ENCODE measurements at regions not wholly inside any gene's neighbourhood (a gene's known extent, or its start where the extent isn't known, plus 50 kb on each side); places are given as distances from the start of the nearest gene placed in this dataset.
"Not testable (repeated sequence)": the region's sequence is repeated elsewhere in the genome, so short reads cannot be mapped to it uniquely, and the experiment has no call there.

DNA sequence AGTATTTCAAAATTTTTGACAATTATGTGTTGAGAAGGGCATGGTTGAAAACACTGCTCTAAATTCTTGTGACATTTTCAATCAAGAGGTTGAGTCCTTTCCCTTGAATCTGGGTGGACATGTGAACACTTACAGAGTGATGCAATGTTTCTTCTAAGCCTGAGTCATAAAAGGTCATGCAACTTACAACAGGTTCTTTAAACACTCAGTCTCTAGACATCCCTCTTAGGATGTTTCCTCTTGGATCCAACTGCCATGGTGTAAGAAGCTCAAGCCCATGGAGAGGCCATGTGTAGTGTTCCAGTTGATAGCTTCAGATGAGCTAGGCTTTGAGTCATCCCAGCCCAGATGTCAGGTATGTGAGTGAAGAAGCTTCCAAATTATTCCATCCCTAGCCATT is 232.2 kb upstream of the MAOA start:
- DNase-seq = no peak

DNA sequence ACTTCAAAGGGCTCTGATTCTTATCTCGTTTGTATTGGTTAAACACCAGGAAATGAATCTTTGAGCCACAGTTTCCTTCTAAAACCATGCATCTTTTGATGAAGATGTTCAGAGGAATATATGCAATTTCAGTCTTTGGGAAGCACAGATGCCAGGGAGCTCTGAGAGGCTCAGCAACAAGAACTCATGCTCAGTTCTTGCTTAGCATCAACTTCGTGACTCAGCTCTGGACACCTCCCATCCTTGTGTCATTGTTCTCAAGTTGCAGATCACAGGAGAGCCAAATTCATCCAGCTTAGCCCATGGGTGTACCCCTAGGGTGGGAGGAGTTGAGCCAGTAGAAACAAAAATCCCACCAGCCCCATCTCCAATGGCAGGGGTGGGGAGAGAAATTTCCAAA is 219.6 kb upstream of the MAOA start:
- DNase-seq = no peak

DNA sequence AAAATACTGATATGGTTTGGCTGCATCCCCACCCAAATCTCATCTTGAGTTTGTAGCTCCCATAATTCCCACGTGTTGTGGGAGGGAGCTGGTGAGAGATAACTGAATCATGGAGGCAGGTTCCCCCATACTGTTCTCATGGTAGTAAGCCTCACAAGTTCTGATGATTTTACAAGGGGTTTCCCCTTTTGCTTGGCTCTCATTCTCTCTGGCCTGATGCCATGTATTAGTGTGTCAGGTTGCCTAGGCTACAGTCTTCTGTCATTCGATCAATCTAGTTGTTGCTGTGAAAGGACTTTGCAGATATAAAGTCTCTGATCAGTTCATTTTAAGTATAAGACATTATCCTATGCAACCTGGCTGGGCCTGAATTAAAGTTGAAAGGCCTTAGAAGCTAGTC is 209.3 kb upstream of the MAOA start:
- no peak for DNase-seq

DNA sequence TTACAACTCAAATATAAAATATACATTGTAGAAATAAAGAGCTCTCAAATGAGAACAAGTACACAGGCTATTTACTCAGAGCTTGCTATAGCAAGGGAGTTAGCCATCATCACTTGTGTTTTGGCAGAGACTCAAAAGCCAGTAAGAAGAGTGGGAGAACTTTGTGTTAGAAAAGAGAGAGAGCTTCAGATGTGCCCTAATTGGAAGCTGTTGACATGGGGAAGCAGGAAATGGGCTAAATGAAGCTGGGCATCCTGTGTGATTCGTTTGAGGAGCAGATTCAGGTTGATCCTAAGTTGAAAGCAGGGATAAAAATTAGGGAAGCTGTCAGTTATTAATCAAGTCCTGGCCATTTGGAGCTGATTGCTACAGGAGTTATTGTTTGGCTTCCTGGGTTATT is 207.4 kb upstream of the MAOA start:
- no peak for DNase-seq

DNA sequence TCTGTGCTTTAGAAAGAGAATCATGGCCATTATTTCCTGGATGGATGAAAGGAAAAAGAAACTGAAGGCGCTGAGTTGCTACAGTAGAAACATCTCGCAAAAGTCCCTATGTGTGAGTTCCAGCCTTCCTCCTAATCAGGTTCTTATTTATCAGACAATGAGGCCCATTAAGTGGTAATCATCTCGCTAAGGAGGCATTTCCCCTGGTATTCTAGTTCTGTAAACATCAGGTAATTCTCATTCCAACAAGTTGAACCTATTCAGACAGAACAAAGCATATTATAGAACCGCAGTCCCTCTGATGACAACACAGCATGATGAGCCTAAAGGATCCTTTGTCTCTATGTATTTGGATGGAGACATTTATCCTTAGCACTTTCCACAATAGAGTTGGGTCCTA is 205.7 kb upstream of the MAOA start:
- DNase-seq = no peak

DNA sequence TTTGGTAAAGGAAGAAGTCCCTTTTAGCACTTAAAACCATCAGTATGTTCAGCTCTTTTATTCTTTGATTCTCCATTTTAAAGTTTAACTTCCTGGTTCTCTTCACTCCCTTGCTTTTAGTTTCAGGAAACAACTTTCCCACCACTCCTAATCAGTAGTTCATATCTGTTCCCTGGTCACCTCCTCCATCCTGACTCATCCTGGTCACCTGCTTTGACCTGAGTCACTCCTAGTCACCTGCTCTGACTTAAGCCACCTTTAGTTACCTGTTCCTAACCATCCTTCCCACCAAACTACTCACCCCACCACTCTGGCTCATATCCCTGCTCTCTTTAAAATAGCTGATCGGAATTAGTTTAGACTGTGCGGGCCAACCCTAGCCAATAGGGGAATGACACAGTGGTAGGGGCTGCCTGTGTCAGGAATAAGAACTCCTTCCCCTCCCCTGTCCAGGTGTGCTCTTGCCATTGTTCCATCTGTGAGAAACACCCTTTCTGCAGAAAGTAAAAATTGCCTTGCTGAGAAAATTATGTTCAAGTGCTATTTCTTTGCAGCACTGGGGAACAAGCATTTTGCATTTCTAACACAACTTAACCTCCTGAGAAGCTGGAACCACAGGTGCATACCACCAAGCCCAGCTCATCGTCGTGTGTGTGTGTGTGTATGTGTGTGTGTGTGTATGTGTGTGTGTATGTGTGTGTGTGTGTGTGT is 204.0 kb upstream of the MAOA start:
- DNase-seq = not testable (repeated sequence)

DNA sequence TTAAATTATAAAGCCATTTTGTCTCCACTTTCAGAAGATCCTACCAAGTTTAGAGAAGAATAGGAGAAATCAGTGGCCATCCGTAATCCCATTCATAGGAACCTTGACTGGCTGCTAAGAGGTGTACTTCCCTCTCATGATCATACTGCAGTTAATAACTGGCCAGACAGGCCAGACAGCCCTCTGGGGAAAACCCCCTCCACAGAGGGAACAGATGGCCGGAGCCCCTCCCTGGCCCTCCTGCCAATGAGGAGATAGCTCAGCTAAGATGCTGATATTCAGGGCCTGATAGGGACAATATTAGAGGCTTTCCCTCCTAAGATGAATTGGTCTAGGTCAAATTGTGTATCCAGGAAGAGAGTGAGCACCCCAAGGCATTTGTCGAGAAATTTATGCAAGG is 200.0 kb upstream of the MAOA start:
- DNase-seq = no peak

DNA sequence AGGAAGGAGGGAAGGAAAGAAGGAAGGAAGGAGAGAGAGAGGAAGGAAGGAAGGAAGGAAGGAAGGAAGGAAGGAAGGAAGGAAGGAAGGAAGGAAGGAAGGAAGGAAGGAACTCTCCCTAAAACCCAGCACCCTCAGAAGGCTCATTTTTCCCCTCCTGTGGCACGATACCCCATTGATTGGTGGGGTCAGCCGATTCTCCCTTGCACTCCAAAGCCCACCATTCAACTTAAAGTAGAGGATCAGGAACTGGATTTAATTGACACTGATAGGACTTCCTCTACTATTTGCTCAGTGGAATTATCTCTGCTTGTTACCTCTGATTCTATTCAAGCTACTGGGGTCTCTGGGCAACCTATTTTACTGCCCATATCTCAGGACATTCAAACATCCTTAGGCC is 199.2 kb upstream of the MAOA start:
- DNase-seq = no peak

DNA sequence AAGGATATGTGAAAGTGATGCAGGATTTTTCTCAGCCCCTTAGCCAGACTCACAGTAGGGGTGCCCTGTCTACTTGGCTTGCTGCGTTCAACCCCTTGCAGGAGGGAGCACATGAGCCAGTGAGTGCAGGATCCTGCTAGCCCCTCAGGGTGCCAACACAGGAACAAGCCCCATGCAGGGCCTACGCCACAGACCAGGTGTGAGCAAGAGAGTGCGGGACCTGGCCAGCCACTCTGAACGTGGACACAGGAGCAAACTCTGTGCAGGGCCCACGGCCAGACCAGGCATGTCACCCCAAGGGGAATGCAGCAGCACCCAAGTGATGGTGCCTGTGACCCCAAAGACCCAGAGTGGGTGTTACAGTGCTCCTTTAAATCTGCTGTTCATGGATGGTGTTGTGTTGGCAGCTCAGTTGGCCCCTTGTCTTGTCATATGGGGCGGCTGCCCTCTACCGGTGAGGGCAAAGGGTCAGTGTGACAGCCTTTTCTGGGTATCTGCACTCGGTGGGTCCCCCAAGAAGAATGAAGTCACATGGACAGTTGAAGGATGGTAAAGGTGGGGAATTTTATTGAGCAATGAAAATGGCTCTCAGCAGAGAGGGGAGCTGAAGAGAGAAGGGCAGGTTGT is 188.4 kb upstream of the MAOA start:
- no peak for DNase-seq

DNA sequence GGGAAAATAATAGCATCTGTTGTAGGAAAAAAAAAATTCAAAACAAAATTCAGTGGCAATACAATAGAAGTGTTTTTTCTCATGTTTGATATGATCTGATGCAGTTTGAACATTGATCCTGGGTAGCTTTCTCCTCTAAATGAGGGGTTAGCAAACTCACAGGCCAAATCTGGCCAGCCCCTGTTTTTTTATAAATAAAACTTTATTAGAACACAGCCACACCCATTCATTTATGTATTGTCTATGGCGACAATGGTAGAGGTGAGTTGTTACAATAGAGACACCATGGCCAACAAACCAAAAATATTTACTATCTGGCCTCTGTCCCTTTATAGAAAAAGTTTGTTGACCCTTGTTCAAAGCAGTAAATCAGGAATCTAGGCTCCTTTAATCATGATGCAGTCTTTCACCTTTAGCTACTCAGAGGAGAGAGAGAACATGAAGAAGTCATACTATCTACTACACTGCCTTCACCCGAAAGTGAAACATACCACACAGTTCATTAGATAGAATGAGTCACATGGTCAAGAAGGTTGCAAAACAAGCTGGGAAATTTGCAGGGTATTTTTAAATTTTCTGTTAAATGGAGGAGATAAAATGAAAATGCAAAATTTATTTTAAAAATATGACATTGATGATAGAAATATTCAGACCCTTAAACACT is 186.6 kb upstream of the MAOA start:
- DNase-seq = no peak

DNA sequence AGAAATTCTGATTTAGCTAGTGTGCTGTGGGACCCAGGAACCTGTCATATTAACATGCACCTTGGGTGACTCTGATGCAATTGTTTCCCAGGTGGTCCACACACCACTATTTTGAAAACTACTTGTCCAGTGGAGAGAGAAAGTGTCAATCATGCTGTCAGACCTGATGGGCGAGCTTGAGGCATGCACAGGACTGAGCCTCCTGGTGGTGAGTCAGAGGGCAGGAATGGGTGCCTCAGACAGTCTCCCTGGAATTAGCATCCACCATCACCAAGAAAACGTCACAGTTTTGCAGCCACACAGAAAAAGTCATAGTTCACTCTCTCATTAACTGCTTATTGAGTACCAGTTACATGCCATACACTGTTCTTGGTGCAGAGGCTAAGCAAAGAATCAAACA is 181.8 kb upstream of the MAOA start:
- DNase-seq = no peak

DNA sequence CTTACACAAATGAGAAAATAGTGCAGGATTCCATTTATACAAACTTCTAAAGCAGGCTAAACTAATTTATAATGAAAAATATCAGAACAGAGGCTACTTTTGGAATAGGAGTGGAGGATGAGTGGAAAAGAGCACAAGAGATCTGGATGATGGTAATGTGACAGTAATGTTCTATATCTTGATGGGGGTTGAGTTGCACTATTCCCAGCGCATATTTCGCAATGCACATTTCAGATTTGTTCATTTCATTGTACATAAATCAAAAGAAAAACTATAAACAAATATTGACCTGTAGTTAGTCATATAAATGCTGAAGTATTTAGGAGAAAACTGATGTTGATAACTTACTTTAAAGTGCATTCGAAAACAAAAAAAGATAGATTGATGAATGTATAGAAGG is 177.0 kb upstream of the MAOA start:
- no peak for DNase-seq

DNA sequence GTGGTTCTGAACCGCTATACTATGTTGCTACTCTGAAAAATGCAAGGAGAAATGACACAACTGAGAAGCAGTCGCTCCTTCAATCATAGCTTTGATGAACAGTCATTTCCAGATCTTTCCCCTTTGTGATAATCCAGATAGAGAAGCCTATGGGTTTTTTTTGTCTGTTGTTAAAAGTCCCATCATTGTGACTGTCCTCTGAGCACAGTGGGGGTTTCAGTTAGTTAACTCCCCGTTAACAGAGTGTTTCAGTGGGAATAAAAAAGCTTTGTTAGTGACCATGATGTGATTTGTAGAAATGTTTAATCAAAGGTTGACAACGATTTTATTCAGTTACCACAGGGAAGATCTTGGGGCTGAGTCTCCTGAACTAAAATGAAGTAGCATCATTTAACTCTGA is 176.2 kb upstream of the MAOA start:
- DNase-seq = no peak

DNA sequence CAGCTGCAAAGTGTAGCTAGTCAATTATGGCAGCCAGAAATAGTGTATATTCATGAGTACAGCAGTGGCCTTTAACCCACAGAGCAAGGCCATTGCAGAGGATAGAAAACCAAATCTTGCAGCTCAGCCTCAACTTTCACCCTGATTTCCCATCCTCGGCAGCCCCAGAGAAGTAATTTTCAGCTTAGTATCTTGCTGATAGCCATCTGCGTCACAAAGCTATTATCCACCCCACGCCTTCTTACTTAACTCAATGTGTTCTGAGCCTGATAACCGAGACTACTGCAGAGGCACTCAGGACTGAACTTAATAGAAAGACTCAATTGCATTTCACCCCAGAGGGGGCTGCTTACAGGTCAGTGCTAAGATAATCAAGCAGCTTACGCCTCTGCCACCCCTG is 174.5 kb upstream of the MAOA start:
- DNase-seq = no peak

DNA sequence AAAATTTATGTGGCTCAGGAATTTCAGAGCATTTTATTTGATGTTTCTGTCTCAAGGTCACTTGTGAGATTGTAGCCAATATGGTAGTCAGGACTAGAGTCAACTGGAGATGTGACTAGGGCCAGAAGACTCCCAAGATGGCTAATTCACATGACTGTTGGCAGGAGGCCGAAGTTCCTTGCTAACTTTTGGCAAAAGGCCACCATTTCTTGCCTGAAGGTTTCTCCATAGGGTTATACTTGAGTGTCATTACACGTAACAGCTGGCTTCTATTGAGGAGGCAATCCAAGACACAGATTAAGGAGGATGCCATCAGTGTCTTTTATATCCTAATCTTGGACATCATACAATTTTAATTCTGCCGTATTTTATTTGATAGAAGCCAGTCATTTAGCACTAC is 162.3 kb upstream of the MAOA start:
- DNase-seq = no peak

DNA sequence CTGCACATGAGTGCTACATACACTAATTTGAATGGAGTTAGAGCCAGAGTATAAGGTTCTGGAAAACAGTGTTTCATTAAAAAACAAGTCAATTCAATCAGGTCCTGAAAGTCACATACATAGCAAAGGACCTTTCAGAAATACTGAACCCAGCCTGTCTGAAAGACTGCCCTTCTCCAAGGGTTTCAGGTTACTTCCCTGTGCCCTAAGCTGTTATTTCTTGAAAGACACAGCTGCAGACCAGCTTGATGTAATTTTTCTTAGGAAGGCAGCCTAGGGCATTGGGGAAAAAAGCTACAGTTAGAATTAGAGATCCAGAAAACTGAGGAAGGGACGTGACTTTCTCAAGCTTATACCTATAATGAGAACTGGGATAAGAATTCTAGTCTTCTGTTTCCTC is 155.9 kb upstream of the MAOA start:
- DNase-seq = no peak

DNA sequence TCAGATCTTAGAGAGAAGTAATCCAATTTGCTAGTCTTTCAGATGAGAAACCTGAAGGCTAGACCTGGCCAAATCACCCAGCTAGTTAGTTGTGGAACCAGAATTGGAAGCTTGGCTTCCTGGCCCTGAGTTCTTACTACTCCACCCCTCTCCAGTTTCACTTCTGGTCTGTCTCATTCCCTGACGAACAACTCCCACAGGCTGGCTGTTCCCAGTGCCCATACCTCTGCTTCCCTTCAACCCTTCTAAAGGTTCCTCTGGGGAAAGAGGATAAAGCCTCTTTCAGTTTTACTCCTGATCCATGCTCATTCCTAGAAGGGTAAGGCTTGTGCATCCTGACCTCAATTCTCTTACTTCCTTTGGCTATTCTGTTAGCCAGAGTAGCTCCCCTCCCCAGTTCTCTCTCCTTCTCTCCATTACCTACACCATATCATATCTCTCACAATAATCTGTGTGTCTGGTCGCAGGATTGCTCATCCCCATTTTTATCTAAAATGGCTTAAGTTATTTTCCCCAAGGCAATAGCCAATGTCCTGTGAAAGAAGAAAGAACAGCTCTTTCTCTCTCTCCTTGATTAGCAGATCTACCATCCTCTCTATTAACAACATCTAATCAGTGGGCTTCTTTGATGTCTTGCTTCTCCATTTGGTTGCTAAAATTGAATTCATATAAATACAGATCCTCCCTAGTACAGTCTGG is 155.0 kb upstream of the MAOA start:
- no peak for DNase-seq

DNA sequence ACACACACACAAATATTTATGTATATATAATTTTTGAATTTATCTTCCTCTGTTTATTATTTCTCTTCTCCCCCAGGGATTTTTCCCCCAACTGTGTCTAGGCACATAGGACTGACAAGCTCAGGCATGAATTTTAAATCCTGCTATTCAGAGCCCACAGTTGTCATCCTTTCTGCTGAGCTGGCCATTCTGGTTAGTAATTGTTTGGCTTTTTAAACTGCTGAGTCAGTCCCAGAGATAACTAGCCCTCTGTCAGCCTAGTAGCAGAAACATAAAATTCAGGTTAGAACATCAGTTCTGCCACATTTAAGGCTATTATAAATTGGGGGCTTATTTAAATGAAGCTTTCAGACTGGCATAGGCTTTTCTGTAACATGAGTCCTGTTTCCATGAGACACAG is 151.7 kb upstream of the MAOA start:
- DNase-seq = no peak

DNA sequence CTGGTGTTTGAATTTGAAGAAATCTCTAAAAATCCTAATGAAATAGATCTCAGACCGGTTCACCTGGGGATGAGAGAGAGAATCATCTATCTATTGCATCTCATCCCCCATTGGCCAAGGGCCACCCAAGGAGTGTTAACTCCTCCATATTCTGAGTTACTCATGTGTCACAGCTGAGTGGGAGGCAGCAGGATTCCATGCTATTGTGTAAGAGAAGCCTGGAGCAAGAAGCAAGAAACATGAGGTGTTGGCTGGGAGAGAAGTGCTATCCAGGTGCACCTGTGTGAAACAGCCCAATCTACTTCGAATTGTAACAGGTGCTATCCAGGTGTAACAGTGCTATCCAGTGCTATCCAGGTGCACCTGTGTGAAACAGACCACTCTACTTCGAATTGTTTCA is 150.3 kb upstream of the MAOA start:
- DNase-seq = no peak

DNA sequence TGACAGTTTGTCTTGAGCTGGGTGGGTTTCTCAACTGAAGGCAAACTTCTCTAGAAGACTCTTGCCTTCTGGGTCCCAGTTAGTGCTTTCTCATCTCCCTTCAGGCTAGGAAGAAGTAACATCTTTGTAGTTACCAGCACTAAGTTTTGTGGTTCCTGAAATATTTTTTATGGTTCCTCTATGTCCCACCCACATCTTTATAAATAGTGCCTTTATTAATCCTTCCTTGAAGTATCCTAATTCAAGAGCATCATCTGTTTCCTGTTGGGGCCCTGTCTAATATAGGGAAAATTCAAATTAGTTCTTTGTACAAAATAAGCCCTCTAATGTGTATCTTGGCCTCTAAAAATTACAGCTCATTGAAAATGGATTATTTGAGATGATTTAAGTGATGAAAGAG is 147.4 kb upstream of the MAOA start:
- DNase-seq = no peak

DNA sequence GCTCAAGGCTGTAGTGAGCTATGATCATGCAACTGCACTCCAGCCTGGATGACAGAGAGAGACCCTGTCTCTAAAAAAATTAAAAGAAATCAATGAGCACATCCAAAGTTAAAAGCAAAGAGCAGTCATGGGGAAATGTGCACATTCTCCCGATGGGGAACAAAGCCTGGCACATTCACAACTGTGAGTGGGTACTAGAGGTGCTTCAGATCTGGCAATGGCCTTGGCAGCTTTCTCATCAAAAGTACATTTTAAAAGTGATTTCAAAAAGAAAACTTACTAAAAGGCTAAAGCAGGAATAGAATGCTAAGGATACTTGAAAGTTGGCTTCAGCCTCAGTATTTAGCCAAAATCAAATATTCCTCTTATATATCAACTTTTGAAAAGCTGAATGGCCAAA is 145.9 kb upstream of the MAOA start:
- no peak for DNase-seq

DNA sequence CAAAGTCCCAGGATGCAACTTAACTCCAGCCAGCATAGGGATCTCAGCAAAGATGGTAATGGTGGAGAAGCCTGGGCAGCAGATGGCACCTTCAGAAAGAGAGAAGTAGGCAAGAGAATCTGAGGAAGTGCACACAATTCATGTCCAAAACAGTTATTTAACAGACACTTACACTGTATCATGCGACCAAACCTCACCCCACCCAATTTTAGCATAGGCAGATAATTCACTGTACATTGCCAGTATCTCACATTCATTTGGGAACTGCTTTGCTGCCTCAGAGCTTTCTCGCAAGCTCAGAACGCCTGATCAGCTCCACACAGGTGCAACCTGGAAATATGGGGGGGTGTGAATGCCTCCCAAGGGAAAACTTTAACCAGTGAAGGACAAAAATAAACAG is 143.0 kb upstream of the MAOA start:
- DNase-seq = no peak

DNA sequence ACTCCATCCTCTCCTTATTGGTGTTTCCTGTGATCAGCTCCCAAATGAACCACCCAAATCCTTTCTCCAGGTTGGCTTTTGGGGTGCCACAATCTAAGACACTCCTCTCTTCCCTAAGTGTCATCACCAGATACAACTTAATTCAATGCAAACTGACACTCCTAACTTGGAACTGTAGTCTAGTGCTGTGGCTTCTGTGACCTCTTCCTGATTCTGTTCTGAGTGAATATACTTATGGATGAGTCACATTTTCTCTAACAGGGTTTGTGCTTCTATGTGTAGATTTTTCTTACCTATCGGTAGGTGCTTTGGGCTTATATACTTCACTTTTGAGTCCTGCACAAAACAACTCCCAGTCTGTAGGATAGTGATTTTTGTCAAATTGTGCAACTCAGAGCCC is 141.3 kb upstream of the MAOA start:
- no peak for DNase-seq

DNA sequence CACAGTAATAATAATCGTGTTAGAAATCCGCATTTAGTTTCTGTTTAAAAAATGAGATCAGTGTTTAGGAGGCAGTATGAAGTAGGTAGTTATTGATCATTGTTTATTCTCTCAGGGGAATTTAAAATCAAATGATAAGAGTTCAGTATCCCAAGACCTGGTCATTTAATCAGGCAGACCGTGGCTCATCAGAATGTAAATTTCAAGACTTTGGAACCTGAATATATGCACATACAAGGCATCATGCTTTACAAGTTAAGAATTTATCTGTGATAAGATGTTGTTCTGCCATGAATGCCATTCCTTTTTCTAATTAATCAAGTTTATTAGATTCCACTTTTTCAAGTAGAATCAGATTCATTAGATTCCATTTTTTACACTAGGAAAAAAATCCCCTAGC is 133.5 kb upstream of the MAOA start:
- DNase-seq = no peak

Data from fibroblast of skin of right quadriceps (primary cell).